ENCODE measurements at regions not wholly inside any gene's neighbourhood (a gene's known extent, or its start where the extent isn't known, plus 50 kb on each side); places are given as distances from the start of the nearest gene placed in this dataset.

DNA sequence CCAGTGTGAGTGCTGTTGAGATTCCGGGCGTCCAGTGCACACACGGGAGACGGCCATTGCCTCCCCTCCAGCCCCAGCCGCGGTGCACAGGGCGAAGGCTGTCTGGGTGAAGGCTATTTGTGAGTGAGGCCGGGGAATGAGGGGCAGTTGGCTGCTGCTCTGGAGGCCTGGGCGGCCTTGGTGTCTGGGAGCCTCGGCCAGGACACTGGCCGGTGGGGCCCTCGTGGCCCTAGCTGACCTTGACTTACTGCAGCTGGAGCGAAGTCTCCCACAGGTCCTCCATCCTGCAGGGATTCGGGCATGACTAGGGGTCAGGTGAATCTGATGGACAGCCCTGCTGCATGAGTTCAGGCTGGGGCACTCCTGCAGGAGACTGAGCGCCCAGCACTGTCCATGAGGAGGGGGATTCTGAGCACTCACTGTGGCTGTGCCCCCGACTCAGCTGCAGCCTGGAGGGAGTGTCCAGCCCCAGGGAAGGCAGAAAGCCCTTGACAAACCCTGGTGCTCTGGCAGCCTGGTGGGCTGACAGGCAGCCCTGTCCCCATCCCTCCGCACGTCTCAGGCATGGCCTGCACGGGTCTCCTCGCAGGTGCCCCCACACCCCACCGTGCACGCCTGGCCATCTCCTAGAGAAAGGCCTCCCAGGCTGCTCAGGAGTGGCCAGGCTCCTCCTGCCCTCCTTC is 52.7 kb upstream of the FAM20C start:
- no peak for DNase-seq

- no peak for DNase-seq
These were observed 51.4 kb upstream of the FAM20C start for GRCh38 chr7:140996-141395.

DNA sequence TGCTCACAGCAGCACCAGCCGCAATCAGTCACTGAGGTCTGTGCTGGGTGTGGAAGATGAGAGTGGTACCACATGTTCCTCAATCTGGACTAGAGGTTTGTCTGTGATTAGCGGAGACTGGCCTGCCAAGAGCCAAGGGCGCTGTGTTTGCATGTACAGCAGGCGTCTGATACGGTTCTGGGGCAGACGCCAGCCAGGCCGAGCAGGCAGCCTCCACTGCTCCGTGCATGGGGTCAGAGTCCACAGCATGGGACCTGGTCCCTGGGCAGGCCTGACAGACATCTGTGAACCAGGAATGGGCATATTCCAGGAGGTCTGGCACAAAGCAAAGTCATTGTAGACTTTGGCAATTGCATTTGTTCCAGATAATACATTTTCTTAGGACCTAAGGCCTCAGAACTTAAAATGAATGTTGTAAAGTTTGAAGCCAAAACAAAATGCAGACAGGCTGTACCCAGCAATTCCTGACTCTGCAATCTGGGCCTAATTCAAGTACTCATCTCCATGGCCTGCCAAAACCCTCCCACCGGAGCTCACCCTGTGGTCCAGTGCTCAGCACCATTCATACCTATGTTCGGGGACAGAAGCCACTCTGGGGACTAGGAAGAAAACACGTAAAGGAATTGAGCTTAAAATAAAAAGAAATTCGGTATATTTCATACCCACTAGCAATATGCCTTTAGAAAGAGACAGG is 50.0 kb upstream of the FAM20C start:
- no peak for DNase-seq

Measured in NCI-H2171 treated with DMSO at 0.1 percent for 48 hours (cell line).